ENCODE measurements at regions not wholly inside any gene's neighbourhood (a gene's known extent, or its start where the extent isn't known, plus 50 kb on each side); places are given as distances from the start of the nearest gene placed in this dataset.

DNA sequence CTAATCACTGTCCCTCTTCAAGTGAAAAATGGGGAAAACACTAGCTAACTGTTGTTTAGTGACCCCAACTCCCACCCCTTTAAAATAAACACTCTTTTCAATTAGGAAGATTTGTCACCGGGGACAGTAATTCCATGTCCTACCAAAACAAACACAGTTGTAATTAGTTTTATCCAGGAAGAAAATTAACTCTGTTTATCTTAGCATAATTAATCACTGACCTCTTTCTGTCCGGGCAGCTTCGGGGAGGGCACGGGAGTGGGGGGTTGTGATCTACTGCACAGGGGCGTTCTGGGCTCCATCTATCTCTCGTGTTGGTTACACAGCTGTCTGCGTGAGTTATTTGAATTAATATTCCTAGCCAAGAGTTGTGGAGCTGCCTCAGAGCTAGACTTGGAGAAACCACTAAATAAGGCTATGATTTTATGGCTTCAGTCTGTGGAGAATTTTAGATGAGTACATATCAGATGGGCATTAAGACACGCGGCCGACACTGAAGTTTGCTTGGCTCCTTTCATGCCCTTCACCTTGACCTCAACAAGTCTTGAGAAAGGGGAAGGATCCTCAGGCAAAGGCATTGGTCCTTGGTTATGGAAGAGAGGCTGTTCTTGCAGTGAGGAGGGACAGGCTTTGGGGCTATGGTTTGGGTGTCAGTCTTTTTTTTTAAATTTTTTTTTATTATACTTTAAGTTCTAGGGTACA lies 102.0 kb upstream of the TRABD2B start:
- ChIA-PET POLR2A (no interaction called here), CTCF (interaction anchor here (0.6 kb wide), 1 partner anchor 452 kb away, joined by 3 read pairs; no protein-coding TSS in a partner anchor)

GRCh38 chr1:48093696-48094528 lies 96.7 kb upstream of the TRABD2B start:
- CTCF ChIA-PET = interaction anchor here (1.2 to 1.5 kb wide), 4 partner anchors 13 to 145 kb away, joined by 3 to 5 read pairs (median 4); no protein-coding TSS in a partner anchor
- DNase-seq (ENCODE audit: low read depth) = no peak

More for the DNA sequence above, 102.0 kb upstream of the TRABD2B start:
- TF ChIP-seq, protein P1, sequence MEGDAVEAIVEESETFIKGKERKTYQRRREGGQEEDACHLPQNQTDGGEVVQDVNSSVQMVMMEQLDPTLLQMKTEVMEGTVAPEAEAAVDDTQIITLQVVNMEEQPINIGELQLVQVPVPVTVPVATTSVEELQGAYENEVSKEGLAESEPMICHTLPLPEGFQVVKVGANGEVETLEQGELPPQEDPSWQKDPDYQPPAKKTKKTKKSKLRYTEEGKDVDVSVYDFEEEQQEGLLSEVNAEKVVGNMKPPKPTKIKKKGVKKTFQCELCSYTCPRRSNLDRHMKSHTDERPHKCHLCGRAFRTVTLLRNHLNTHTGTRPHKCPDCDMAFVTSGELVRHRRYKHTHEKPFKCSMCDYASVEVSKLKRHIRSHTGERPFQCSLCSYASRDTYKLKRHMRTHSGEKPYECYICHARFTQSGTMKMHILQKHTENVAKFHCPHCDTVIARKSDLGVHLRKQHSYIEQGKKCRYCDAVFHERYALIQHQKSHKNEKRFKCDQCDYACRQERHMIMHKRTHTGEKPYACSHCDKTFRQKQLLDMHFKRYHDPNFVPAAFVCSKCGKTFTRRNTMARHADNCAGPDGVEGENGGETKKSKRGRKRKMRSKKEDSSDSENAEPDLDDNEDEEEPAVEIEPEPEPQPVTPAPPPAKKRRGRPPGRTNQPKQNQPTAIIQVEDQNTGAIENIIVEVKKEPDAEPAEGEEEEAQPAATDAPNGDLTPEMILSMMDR (IDR thresholded peaks at IDR 0.05; ENCODE audit: insufficient read depth, low read depth, low read length) = no peak
- H3K36me3 ChIP-seq (ENCODE audit: control insufficient read depth, insufficient read depth, low read length) = no peaks in the 10 kb centered on the region
- no peak overlapping the region for H3K4me3 ChIP-seq (ENCODE audit: low read depth, low read length)
- H3K27me3 ChIP-seq (ENCODE audit: control insufficient read depth, insufficient read depth, low read length) = no peaks in the 10 kb centered on the region
- no peak for DNase-seq (ENCODE audit: low read depth)

DNA sequence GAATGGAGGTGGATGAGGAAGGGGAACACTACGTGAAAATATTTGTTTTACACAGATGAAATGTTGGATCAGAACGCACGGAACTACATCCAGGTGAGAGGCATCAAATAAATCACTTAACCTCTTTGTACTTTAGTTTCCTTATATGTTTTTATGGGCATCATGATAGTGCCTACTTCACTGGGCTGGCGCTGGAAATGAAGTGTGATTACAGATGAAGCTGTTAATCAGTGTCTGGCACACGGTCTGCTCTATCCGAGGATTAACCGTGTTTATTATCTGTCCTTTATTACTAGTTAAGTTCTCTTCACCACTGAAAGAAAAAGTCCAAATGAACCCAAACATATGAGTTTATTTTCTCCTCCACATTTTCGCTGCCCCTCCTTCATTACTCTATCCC lies 96.0 kb upstream of the TRABD2B start:
- H3K36me3 ChIP-seq (ENCODE audit: control insufficient read depth, insufficient read depth, low read length) = no peaks in the 10 kb centered on the region
- H3K4me3 ChIP-seq (ENCODE audit: low read depth, low read length) = no peak overlapping the region
- DNase-seq (ENCODE audit: low read depth) = no peak
- no peaks in the 10 kb centered on the region for H3K27me3 ChIP-seq (ENCODE audit: control insufficient read depth, insufficient read depth, low read length)
- ChIA-PET CTCF (interaction anchor here (1.2 to 1.5 kb wide), 4 partner anchors 12 to 146 kb away, joined by 3 to 5 read pairs (median 4); no protein-coding TSS in a partner anchor), POLR2A (no interaction called here)
- TF ChIP-seq, protein P1 (IDR thresholded peaks at IDR 0.05; ENCODE audit: insufficient read depth, low read depth, low read length) = no peak

More at GRCh38 chr1:48093696-48094528, 96.7 kb upstream of the TRABD2B start:
- no peaks in the 10 kb centered on the region for H3K36me3 ChIP-seq (ENCODE audit: control insufficient read depth, insufficient read depth, low read length)
- POLR2A ChIA-PET = no interaction called here
- no peak overlapping the region for H3K4me3 ChIP-seq (ENCODE audit: low read depth, low read length)
- TF ChIP-seq, protein P1 (IDR thresholded peaks at IDR 0.05; ENCODE audit: insufficient read depth, low read depth, low read length) = peak; percentile 74
- H3K27me3 ChIP-seq (ENCODE audit: control insufficient read depth, insufficient read depth, low read length) = no peaks in the 10 kb centered on the region

DNA sequence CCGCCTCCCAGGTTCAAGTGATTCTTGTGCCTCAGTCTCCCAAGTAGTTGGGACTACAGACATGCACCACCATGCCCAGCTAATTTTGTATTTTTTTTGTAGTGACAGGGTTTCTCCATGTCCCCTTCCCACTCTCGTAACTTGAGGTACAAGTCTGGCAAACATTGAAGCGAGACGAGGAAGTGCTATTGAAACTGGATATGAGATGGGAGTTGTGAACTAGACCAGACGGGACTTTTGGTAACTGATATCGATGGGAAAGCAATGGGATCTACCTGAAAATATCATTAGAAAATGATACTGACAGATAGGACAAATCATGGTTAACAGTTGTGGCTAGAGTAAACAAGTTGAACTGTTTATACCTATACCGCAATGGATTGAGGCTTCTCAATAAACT lies 95.2 kb upstream of the TRABD2B start:
- TF ChIP-seq, protein P1 (IDR thresholded peaks at IDR 0.05; ENCODE audit: insufficient read depth, low read depth, low read length) = no peak
- ChIA-PET POLR2A (no interaction called here), CTCF (interaction anchor here (1.5 kb wide), 2 partner anchors 145 to 146 kb away, joined by 3 read pairs; no protein-coding TSS in a partner anchor)
- Histone ChIP-seq H3K27me3 (ENCODE audit: control insufficient read depth, insufficient read depth, low read length) (no peaks in the 10 kb centered on the region), H3K4me3 (ENCODE audit: low read depth, low read length) (no peak overlapping the region), H3K36me3 (ENCODE audit: control insufficient read depth, insufficient read depth, low read length) (no peaks in the 10 kb centered on the region)
- DNase-seq (ENCODE audit: low read depth) = no peak

DNA sequence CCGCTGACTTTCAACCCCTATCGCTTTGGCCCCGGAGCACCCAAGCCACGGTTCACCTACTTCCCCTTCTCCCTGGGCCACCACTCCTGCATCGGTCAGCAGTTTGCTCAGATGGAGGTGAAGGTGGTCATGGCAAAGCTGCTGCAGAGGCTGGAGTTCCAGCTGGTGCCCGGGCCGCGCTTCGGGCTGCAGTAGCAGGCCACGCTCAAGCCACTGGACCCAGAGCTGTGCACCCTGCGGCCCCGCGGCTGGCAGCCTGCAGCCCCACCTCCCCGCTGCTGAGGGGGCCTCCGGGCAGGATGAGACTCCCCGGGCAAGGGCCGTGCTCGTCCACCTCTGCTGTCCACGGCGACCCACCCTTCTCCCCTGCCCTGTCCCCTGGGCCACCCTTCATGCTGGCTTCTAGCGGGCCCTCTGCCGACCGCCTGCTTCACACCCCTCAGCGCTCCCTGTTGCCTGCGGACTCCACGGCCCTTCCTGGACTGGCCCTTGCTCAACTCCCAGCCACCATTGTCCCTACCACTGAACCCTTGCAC lies 92.2 kb upstream of the TRABD2B start:
- no peak for DNase-seq (ENCODE audit: low read depth)
- no peak overlapping the region for H3K4me3 ChIP-seq (ENCODE audit: low read depth, low read length)
- H3K36me3 ChIP-seq (ENCODE audit: control insufficient read depth, insufficient read depth, low read length) = no peaks in the 10 kb centered on the region
- H3K27me3 ChIP-seq (ENCODE audit: control insufficient read depth, insufficient read depth, low read length) = no peaks in the 10 kb centered on the region
- TF ChIP-seq, protein P1 (IDR thresholded peaks at IDR 0.05; ENCODE audit: insufficient read depth, low read depth, low read length) = no peak
- POLR2A ChIA-PET = no interaction called here
- CTCF ChIA-PET = no interaction called here
